Suprapubic skin (tissue), 4 donors: ENCODE measurements at regions not wholly inside any gene's neighbourhood (a gene's known extent, or its start where the extent isn't known, plus 50 kb on each side); places are given as distances from the start of the nearest gene placed in this dataset.
"Not testable (repeated sequence)": the region's sequence is repeated elsewhere in the genome, so short reads cannot be mapped to it uniquely, and the experiment has no call there.

Experiments used
- DNase-seq, 2 donors: peaks; one replicate each; pipeline ENCODE4 v3.0.0-alpha.2; 2019; ENCODE audit warnings: low spot score in 2 of 2
- H3K27ac ChIP-seq: fragments of 200-600 bp; sonication (generic); one replicate; pipeline ENCODE4 v1.5.1; 2019
- H3K27me3 ChIP-seq: fragments of 200-600 bp; sonication (generic); one replicate; pipeline ENCODE4 v1.5.1; 2019
- H3K36me3 ChIP-seq: fragments of 200-600 bp; sonication (generic); one replicate; pipeline ENCODE4 v1.5.1; 2019
- H3K4me1 ChIP-seq: fragments of 200-600 bp; sonication (generic); one replicate; pipeline ENCODE4 v1.5.1; 2019
- H3K4me3 ChIP-seq: fragments of 200-600 bp; sonication (generic); one replicate; pipeline ENCODE4 v1.5.1; 2019; ENCODE audit warnings: mild to moderate bottlenecking
- H3K9me3 ChIP-seq: fragments of 200-600 bp; sonication (generic); one replicate; pipeline ENCODE4 v1.5.1; 2019
- CTCF ChIP-seq, 2 donors: fragments of 200-600 bp in 1 of 2; fragments of 450-650 bp in 1 of 2; sonication (generic) in 1 of 2; IDR thresholded peaks; one replicate each; pipeline ENCODE4 v1.5.1; 2016 to 2019; ENCODE audit warnings: antibody characterized with exemption in 2 of 2, mild to moderate bottlenecking in 1 of 2, moderate library complexity in 1 of 2
- EP300 ChIP-seq: sonication (generic); formaldehyde crosslinking; IDR thresholded peaks from one replicate; pipeline ENCODE4 v1.6.1; 2017; ENCODE audit warnings: antibody characterized with exemption
- POLR2A ChIP-seq, 2 donors: fragments of 450-650 bp; IDR thresholded peaks; one replicate each; pipeline ENCODE4 v1.6.1; 2017; ENCODE audit warnings: antibody characterized with exemption in 2 of 2, mild to moderate bottlenecking in 2 of 2, moderate library complexity in 2 of 2
- POLR2AphosphoS5 ChIP-seq, 3 donors: sonication (generic); formaldehyde crosslinking; IDR thresholded peaks; one replicate each; pipeline ENCODE4 v1.6.1; 2017; ENCODE audit warnings: antibody characterized with exemption in 3 of 3
- WGBS: methylation state at CpG from one replicate; pipeline ENCODE4 v1.1.5; 2018; 5-methylcytosine and 5-hydroxymethylcytosine counted together

DNA sequence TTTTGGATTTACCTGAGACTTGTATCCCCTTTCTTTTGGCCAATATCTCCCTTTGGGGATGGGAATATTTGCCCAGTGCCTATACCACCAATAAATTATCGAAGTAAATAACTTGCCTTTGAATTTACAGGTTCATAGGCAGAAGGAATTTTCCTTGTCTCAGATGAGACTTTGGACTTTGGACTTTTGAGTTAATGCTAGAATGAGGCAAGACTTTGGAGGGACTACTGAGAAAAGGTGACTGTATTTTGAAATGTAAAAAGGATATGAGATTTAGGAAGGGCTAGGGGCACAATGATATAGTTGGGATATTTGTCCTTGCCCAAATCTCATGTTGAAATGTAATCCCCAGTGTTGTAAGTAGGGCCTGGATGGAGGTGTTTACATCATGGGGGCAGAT is 384.5 kb upstream of the GHITM start:
- 69% methylated on average over 1 of the region's 1 CpG for WGBS
- H3K36me3 ChIP-seq, result no peaks in the 10 kb centered on the region
- H3K4me1 ChIP-seq, result no peaks in the 10 kb centered on the region
- no peaks in the 10 kb centered on the region for H3K27me3 ChIP-seq
- no peak overlapping the region for H3K27ac ChIP-seq
- DNase-seq, result no peak
- no peak for TF ChIP-seq CTCF (IDR thresholded peaks at IDR 0.05)
- no peak for TF ChIP-seq EP300
- no peak for TF ChIP-seq POLR2AphosphoS5 (IDR thresholded peaks at IDR 0.05)
- TF ChIP-seq POLR2A (IDR thresholded peaks at IDR 0.05), result no peak
- H3K4me3 ChIP-seq, result no peak overlapping the region
- H3K9me3 ChIP-seq, result peaks cover 35% of the 10 kb centered on the region

GRCh38 chr10:83760142-83760541 is 379.2 kb upstream of the GHITM start:
- Histone ChIP-seq H3K4me1 (no peaks in the 10 kb centered on the region), H3K4me3 (no peak overlapping the region), H3K27ac (no peak overlapping the region), H3K36me3 (no peaks in the 10 kb centered on the region), H3K9me3 (peaks cover 4% of the 10 kb centered on the region), H3K27me3 (no peaks in the 10 kb centered on the region)
- TF ChIP-seq POLR2AphosphoS5 (IDR thresholded peaks at IDR 0.05) (no peak), POLR2A (IDR thresholded peaks at IDR 0.05) (no peak), CTCF (IDR thresholded peaks at IDR 0.05) (no peak), EP300 (no peak)
- no peak for DNase-seq
- WGBS, result 68% methylated on average over 2 of the region's 2 CpGs

- 56% methylated on average over 5 of the region's 5 CpGs for WGBS
- DNase-seq, result no peak
- TF ChIP-seq CTCF (IDR thresholded peaks at IDR 0.05), result no peak
- no peak for TF ChIP-seq EP300
- TF ChIP-seq POLR2AphosphoS5 (IDR thresholded peaks at IDR 0.05), result no peak
- no peak for TF ChIP-seq POLR2A (IDR thresholded peaks at IDR 0.05)
- H3K27me3 ChIP-seq, result no peaks in the 10 kb centered on the region
- H3K36me3 ChIP-seq, result no peaks in the 10 kb centered on the region
- H3K9me3 ChIP-seq, result no peaks in the 10 kb centered on the region
- H3K27ac ChIP-seq, result no peak overlapping the region
- H3K4me3 ChIP-seq, result no peak overlapping the region
- no peaks in the 10 kb centered on the region for H3K4me1 ChIP-seq
Measured at GRCh38 chr10:83764666-83765065, 374.6 kb upstream of the GHITM start.

DNA sequence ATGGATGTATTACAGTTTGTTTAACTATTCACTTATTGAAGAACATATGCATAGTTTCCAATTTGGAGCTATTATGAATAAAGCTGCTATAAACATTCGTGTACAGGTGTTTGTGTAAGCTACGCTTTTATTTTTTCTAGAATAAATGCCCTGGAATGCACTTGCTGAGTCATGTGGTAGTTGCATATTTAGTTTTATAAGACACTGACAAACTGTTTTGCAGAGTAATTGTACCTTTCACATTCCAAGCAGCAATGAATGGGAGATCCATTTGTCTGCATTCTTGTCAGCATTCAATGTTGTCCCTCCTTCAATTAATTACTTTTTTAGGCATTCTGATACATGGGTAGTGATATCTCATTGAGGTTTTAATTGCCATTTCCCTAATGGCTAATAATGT is 373.6 kb upstream of the GHITM start:
- TF ChIP-seq EP300 (no peak), POLR2AphosphoS5 (IDR thresholded peaks at IDR 0.05) (no peak), POLR2A (IDR thresholded peaks at IDR 0.05) (no peak), CTCF (IDR thresholded peaks at IDR 0.05) (no peak)
- WGBS, result 58% methylated on average over 2 of the region's 2 CpGs
- no peaks in the 10 kb centered on the region for H3K4me1 ChIP-seq
- no peaks in the 10 kb centered on the region for H3K36me3 ChIP-seq
- H3K9me3 ChIP-seq, result no peaks in the 10 kb centered on the region
- H3K4me3 ChIP-seq, result no peak overlapping the region
- DNase-seq, result no peak
- H3K27me3 ChIP-seq, result no peaks in the 10 kb centered on the region
- no peak overlapping the region for H3K27ac ChIP-seq

GRCh38 chr10:83769281-83769820 is 370.0 kb upstream of the GHITM start:
- no peak for TF ChIP-seq POLR2AphosphoS5 (IDR thresholded peaks at IDR 0.05)
- no peak for TF ChIP-seq EP300
- no peak for TF ChIP-seq CTCF (IDR thresholded peaks at IDR 0.05)
- TF ChIP-seq POLR2A (IDR thresholded peaks at IDR 0.05), result no peak
- Histone ChIP-seq H3K4me3 (no peak overlapping the region), H3K27me3 (no peaks in the 10 kb centered on the region), H3K27ac (no peak overlapping the region), H3K36me3 (no peaks in the 10 kb centered on the region), H3K9me3 (no peaks in the 10 kb centered on the region), H3K4me1 (no peaks in the 10 kb centered on the region)
- DNase-seq, result no peak
- 82% methylated on average over 5 of the region's 5 CpGs for WGBS

DNA sequence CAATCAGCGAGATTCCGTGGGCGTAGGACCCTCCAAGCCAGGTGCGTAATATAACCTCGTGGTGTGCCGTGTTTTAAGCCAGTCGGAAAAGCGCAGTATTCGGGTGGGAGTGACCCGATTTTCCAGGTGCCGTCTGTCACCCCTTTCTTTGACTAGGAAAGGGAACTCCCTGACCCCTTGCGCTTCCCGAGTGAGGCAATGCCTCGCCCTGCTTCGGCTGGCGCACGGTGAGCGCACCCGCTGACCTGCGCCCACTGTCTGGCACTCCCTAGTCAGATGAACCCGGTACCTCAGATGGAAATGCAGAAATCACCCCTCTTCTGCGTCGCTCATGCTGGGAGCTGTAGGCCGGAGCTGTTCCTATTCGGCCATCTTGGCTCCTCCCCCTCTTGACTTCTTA is 352.6 kb upstream of the GHITM start:
- H3K9me3 ChIP-seq, H3K27me3 ChIP-seq, H3K4me3 ChIP-seq, DNase-seq, H3K27ac ChIP-seq, H3K4me1 ChIP-seq, H3K36me3 ChIP-seq: not testable (repeated sequence)
- WGBS, result 91% methylated on average over 15 of the region's 25 CpGs
